BJ (cell line): ENCODE measurements at regions not wholly inside any gene's neighbourhood (a gene's known extent, or its start where the extent isn't known, plus 50 kb on each side); places are given as distances from the start of the nearest gene placed in this dataset.

ENCODE experiments used
- CTCF ChIA-PET: fragments of 350-600 bp; formaldehyde crosslinking; extraction: SDS; loops from one replicate; lab custom pipeline; 2021; ENCODE audit warnings: antibody characterized with exemption, inconsistent platforms; lab: Yijun Ruan, JAX
- POLR2A ChIA-PET: fragments of 300-600 bp; sonication (Branson Sonifier 250); formaldehyde crosslinking; extraction: SDS; loops from one replicate; lab custom pipeline; 2021; ENCODE audit warnings: antibody characterized with exemption; lab: Charles Lee
- DNase-seq: peaks from one replicate; pipeline ENCODE4 v3.0.0-alpha.2; 2011; ENCODE audit warnings: low read depth
- H3K27me3 ChIP-seq: 2 replicates; pipeline ENCODE4 v1.6.0; 2011; ENCODE audit warnings: low read length; ENCODE audit not compliant: control insufficient read depth, insufficient read depth
- H3K36me3 ChIP-seq: 2 replicates; pipeline ENCODE4 v1.5.1; 2011; ENCODE audit warnings: low read length; ENCODE audit not compliant: control insufficient read depth, insufficient read depth
- H3K4me3 ChIP-seq: 2 replicates; pipeline ENCODE4 v1.5.1; 2011; ENCODE audit warnings: low read depth, mild to moderate bottlenecking, control low read depth, low read length
- CTCF ChIP-seq: IDR thresholded peaks from 2 replicates; pipeline ENCODE4 v1.5.1; 2011; ENCODE audit warnings: low read depth, mild to moderate bottlenecking, control low read depth, inconsistent platforms, low read length, moderate library complexity; ENCODE audit not compliant: insufficient read depth

- ChIA-PET CTCF (no interaction called here), POLR2A (no interaction called here)
- Histone ChIP-seq H3K27me3 (no peaks in the 10 kb centered on the region), H3K36me3 (no peaks in the 10 kb centered on the region), H3K4me3 (no peak overlapping the region)
- TF ChIP-seq CTCF: no peak
- no peak for DNase-seq
These were observed 1928.4 kb downstream of the STIM2 start for GRCh38 chr4:28788929-28789490.

DNA sequence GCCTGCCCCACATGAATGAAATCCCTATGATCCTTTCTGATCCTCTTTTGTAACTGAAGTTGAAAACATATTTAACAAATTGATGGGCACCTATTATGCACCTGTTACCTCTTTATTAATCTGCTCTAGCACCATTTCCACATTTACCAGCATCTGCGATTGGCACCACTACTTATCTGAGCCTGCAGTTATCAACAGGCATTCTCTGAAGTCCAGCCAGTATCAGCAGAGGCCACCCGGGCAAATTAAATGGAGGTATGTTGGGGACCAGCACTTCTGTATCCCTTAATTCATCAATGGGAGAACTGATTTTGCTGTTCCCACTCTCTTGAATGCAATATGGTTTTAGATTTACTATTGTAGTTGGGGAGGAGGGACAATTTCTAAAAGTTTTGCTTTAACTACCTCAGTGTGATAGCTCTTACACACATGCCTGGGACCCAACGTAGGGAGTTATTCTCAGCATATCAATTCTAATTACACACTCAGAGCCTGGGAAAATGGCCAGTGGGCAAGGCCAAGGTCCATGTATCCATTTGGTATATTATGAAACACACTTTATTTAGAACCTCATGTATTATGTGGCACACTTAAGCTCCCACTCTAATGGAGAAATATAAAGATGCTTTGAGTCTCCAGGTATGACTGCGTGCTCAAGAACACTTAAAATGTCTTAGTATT lies 1927.1 kb upstream of the PCDH7 start:
- CTCF ChIA-PET: no interaction called here
- POLR2A ChIA-PET: no interaction called here
- TF ChIP-seq CTCF: no peak

DNA sequence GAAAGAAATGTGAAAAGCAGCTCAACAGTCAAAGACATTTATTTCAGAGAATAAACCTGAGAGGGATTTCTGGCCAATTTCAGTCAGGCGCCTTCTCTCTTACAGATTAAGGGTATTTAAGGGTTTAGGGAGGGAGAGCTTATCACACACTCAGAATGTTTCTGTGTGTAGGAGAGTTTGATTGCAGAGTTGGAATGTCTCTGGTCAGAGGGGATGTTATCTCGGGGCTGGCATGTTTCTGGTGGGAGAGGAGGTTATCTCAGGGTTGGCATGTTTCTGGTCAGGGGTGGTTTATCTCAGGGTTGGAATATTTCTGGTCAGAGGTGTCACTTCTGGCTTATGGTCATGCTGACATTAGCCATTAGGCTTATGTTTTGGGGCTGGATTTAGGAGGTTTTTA lies 1920.5 kb upstream of the PCDH7 start:
- no peak overlapping the region for H3K4me3 ChIP-seq
- no peak for DNase-seq
- CTCF ChIA-PET: no interaction called here

More for the DNA sequence above, 1927.1 kb upstream of the PCDH7 start:
- Histone ChIP-seq H3K27me3 (no peaks in the 10 kb centered on the region), H3K36me3 (no peaks in the 10 kb centered on the region), H3K4me3 (no peak overlapping the region)
- DNase-seq: no peak

DNA sequence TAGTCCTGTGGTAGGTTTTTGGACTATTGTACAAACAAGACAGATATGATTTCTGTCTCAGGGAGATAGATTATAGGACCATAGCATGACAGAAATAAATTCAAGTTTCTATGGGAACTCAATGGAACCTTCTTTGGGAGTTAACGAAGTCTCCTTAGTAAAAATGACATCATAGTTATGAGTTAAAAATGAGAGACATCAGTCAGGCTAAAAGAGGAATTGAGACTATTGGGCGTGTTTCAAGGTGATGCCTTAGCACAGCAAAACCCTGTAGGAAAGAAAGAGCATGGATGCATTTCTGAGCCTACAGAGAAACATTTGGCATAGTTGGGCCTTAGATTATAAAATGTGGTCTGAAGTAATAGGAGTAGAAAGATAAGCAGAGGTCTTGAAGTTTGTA lies 1909.1 kb upstream of the PCDH7 start:
- POLR2A ChIA-PET: no interaction called here
- Histone ChIP-seq H3K27me3 (no peaks in the 10 kb centered on the region), H3K36me3 (no peaks in the 10 kb centered on the region), H3K4me3 (no peak overlapping the region)
- TF ChIP-seq CTCF: no peak
- no peak for DNase-seq
- CTCF ChIA-PET: no interaction called here

More for the DNA sequence above, 1920.5 kb upstream of the PCDH7 start:
- Histone ChIP-seq H3K27me3 (no peaks in the 10 kb centered on the region), H3K36me3 (no peaks in the 10 kb centered on the region)
- TF ChIP-seq CTCF: no peak
- POLR2A ChIA-PET: no interaction called here

GRCh38 chr4:28822163-28822562 lies 1898.0 kb upstream of the PCDH7 start:
- CTCF ChIA-PET: no interaction called here
- H3K27me3 ChIP-seq: no peaks in the 10 kb centered on the region
- TF ChIP-seq CTCF: no peak
- POLR2A ChIA-PET: no interaction called here
- DNase-seq: no peak
- H3K36me3 ChIP-seq: no peaks in the 10 kb centered on the region
- no peak overlapping the region for H3K4me3 ChIP-seq
